H9 (cell line): ENCODE measurements at regions not wholly inside any gene's neighbourhood (a gene's known extent, or its start where the extent isn't known, plus 50 kb on each side); places are given as distances from the start of the nearest gene placed in this dataset.

Experiments
- DNase-seq: peaks from one replicate; pipeline ENCODE4 v3.0.0-alpha.2; 2017
- H2AFZ ChIP-seq: one replicate; pipeline ENCODE4 v1.6.1; 2013; ENCODE audit warnings: mild to moderate bottlenecking, low read length, control low read depth, moderate library complexity
- H2AK5ac ChIP-seq: 2 replicates; pipeline ENCODE4 v1.6.1; 2013; ENCODE audit warnings: low read length, control low read depth, mixed read lengths; ENCODE audit not compliant: insufficient read length
- H2BK120ac ChIP-seq: one replicate; pipeline ENCODE4 v1.6.1; 2013; ENCODE audit warnings: low read depth, mild to moderate bottlenecking, low read length, control low read depth, inconsistent platforms; ENCODE audit not compliant: poor library complexity, severe bottlenecking
- H2BK12ac ChIP-seq: 2 replicates; pipeline ENCODE4 v1.6.1; 2013; ENCODE audit warnings: low read length, control low read depth, mixed read lengths, low read depth; ENCODE audit not compliant: insufficient read length
- H2BK15ac ChIP-seq: 2 replicates; pipeline ENCODE4 v1.6.1; 2013; ENCODE audit warnings: low read depth, low read length, control low read depth
- H2BK20ac ChIP-seq: one replicate; pipeline ENCODE4 v1.6.1; 2013; ENCODE audit warnings: low read depth, mild to moderate bottlenecking, low read length, control low read depth, inconsistent platforms; ENCODE audit not compliant: poor library complexity, severe bottlenecking
- H2BK5ac ChIP-seq: 2 replicates; pipeline ENCODE4 v1.6.1; 2013; ENCODE audit warnings: low read length, control low read depth, mixed read lengths; ENCODE audit not compliant: insufficient read length
- H3K14ac ChIP-seq: 2 replicates; pipeline ENCODE4 v1.6.1; 2013; ENCODE audit warnings: low read length, control low read depth; ENCODE audit not compliant: insufficient read depth
- H3K18ac ChIP-seq: 2 replicates; pipeline ENCODE4 v1.6.1; 2013; ENCODE audit warnings: low read depth, mild to moderate bottlenecking, mixed read lengths, low read length, control low read depth; ENCODE audit not compliant: insufficient read length
- H3K23ac ChIP-seq: 2 replicates; pipeline ENCODE4 v1.6.1; 2013; ENCODE audit warnings: low read length, control low read depth, mixed read lengths, low read depth; ENCODE audit not compliant: insufficient read length
- H3K23me2 ChIP-seq: 2 replicates; pipeline ENCODE4 v1.6.1; 2013; ENCODE audit warnings: low read depth, mild to moderate bottlenecking, mixed read lengths, low read length, control low read depth; ENCODE audit not compliant: insufficient read length, poor library complexity, severe bottlenecking
- H3K27ac ChIP-seq: 2 replicates; pipeline ENCODE4 v1.5.1; 2013; ENCODE audit warnings: low read length, control low read depth, mixed read lengths, low read depth; ENCODE audit not compliant: insufficient read length
- H3K27me3 ChIP-seq: 2 replicates; pipeline ENCODE4 v1.6.1; 2013; ENCODE audit warnings: low read length, control low read depth, inconsistent platforms; ENCODE audit not compliant: insufficient read depth
- H3K4ac ChIP-seq: 2 replicates; pipeline ENCODE4 v1.6.1; 2013; ENCODE audit warnings: low read depth, mild to moderate bottlenecking, control low read depth, inconsistent platforms, low read length, moderate library complexity
- H3K4me1 ChIP-seq: 2 replicates; pipeline ENCODE4 v1.6.1; 2013; ENCODE audit warnings: low read length, control low read depth, inconsistent platforms; ENCODE audit not compliant: insufficient read depth
- H3K4me2 ChIP-seq: 2 replicates; pipeline ENCODE4 v1.6.1; 2013; ENCODE audit warnings: low read length, control low read depth, mixed read lengths; ENCODE audit not compliant: insufficient read length, insufficient read depth
- H3K56ac ChIP-seq: 2 replicates; pipeline ENCODE4 v1.6.1; 2013; ENCODE audit warnings: low read depth, mild to moderate bottlenecking, mixed read lengths, low read length, control low read depth; ENCODE audit not compliant: insufficient read length
- H3K79me1 ChIP-seq: 2 replicates; pipeline ENCODE4 v1.6.1; 2013; ENCODE audit warnings: low read depth, mild to moderate bottlenecking, moderate library complexity, low read length, control low read depth, inconsistent platforms; ENCODE audit not compliant: insufficient read depth, poor library complexity, severe bottlenecking
- H3K79me2 ChIP-seq: 2 replicates; pipeline ENCODE4 v1.6.1; 2013; ENCODE audit warnings: low read length, control low read depth, inconsistent platforms; ENCODE audit not compliant: insufficient read depth
- H3K9ac ChIP-seq: 2 replicates; pipeline ENCODE4 v1.6.1; 2013; ENCODE audit warnings: low read length, control low read depth, mixed read lengths; ENCODE audit not compliant: insufficient read length; ENCODE audit errors: extremely low read depth
- H3K9me3 ChIP-seq: one replicate; pipeline ENCODE4 v1.6.1; 2013; ENCODE audit warnings: low read depth, low read length, inconsistent platforms; ENCODE audit not compliant: control insufficient read depth
- H3T11ph ChIP-seq: one replicate; pipeline ENCODE4 v1.6.1; 2013; ENCODE audit warnings: mild to moderate bottlenecking, low read length, control low read depth, inconsistent platforms
- H4K20me1 ChIP-seq: one replicate; pipeline ENCODE4 v1.6.1; 2013; ENCODE audit not compliant: control insufficient read depth, insufficient read length, insufficient read depth
- H4K5ac ChIP-seq: 2 replicates; pipeline ENCODE4 v1.6.1; 2013; ENCODE audit warnings: low read depth, mild to moderate bottlenecking, mixed read lengths, low read length, control low read depth; ENCODE audit not compliant: insufficient read length
- H4K8ac ChIP-seq: replicated peaks from 2 replicates; pipeline ENCODE4 v1.6.1; 2013; ENCODE audit warnings: low read length, control low read depth, mixed read lengths, low read depth; ENCODE audit not compliant: insufficient read length
- H4K91ac ChIP-seq: 2 replicates; pipeline ENCODE4 v1.6.1; 2013; ENCODE audit warnings: low read depth, mild to moderate bottlenecking, moderate library complexity, mixed read lengths, low read length, control low read depth; ENCODE audit not compliant: insufficient read length
- H3K27ac Mint-ChIP-seq, 3 experiments: 2 replicates in 2 of 3; 3 replicates in 1 of 3; pipeline ENCODE4 v1.8.0; 2020 to 2021; ENCODE audit warnings: mixed read lengths in 3 of 3, mild to moderate bottlenecking in 1 of 3, moderate library complexity in 1 of 3
- H3K27me3 Mint-ChIP-seq: 2 replicates; pipeline ENCODE4 v1.8.0; 2021; ENCODE audit warnings: low read depth, mild to moderate bottlenecking, moderate library complexity, mixed read lengths
- H3K36me3 Mint-ChIP-seq, 3 experiments: 2 replicates in 2 of 3; 3 replicates in 1 of 3; pipeline ENCODE4 v1.8.0; 2020 to 2021; ENCODE audit warnings: low read depth in 3 of 3, mixed read lengths in 3 of 3; ENCODE audit not compliant: insufficient read depth in 1 of 3
- H3K4me1 Mint-ChIP-seq, 2 experiments: 2 replicates each; pipeline ENCODE4 v1.8.0; 2020; ENCODE audit warnings: mixed read lengths in 2 of 2
- H3K4me3 Mint-ChIP-seq, 2 experiments: 2 replicates in 1 of 2; 3 replicates in 1 of 2; pipeline ENCODE4 v1.8.0; 2020 to 2021; ENCODE audit warnings: mild to moderate bottlenecking in 2 of 2, mixed read lengths in 2 of 2, moderate library complexity in 1 of 2
- H3K9me3 Mint-ChIP-seq, 2 experiments: 2 replicates in 1 of 2; 3 replicates in 1 of 2; pipeline ENCODE4 v1.8.0; 2020; ENCODE audit warnings: mild to moderate bottlenecking in 2 of 2, mixed read lengths in 2 of 2, moderate library complexity in 1 of 2
- WGBS: extraction: QIAGEN DNeasy Blood & Tissue Kit; methylation state at CpG from one replicate; pipeline ENCODE4 v1.1.7; 2013; ENCODE audit warnings: missing lambda C conversion rate, low lambda C conversion rate, mixed read lengths; ENCODE audit not compliant: insufficient read length; ENCODE audit errors: extremely low coverage; 5-methylcytosine and 5-hydroxymethylcytosine counted together
- TF ChIP-seq, protein P1 (sequence below): fragments of 200-600 bp; sonication (generic); conservative IDR thresholded peaks from 3 replicates; pipeline ENCODE4 v1.8.0; 2021; ENCODE audit warnings: antibody characterized with exemption, mild to moderate bottlenecking

DNA sequence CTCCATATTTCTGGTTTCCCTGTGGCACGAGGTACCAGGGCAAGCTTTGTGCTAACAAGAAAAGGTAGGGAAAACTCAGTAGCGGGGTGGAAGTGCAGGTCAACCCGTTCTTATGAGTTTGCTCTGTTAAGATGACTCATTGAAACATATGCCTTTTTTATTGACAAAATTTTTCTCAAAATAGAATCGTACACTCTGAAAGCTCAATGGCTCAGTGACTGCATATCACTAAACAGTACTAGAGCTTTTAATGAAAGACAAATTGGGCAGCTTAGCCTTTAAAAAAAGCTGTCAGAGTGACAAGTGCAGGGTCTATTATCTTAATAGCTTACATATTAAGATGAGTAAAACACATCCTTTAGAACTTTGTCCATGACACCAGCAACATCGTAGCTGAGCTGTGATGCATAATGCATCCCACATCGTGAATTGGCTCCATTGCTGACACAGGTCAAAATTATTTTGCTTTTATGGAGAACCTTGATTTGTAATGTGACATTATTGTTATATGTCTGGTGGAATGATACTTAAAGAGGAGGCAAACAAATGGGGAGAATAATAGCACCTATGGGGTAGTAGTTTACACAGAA, 264.4 kb downstream of the ETV1 start:
- H3K79me2 ChIP-seq, result no peaks in the 10 kb centered on the region; the same call in 1 of the 2 replicates
- H3K36me3 Mint-ChIP-seq, result peaks cover 6 to 14% (median 8%) of the 10 kb centered on the region in 3 experiments; a peak in 6 of 7 replicates
- no peak for DNase-seq
- H3K27ac Mint-ChIP-seq, result no peak overlapping the region
- H3K9me3 ChIP-seq, result no peaks in the 10 kb centered on the region
- H3K14ac ChIP-seq, result no peak overlapping the region
- no peak overlapping the region for H3K4me3 Mint-ChIP-seq
- H3K4ac ChIP-seq, result no peak overlapping the region
- peaks cover 0 to 6% of the 10 kb centered on the region in 2 experiments; a peak in 2 of 4 replicates for H3K4me1 Mint-ChIP-seq
- H2BK120ac ChIP-seq, result no peak overlapping the region
- no peak overlapping the region for H2BK15ac ChIP-seq
- TF ChIP-seq, protein P1, sequence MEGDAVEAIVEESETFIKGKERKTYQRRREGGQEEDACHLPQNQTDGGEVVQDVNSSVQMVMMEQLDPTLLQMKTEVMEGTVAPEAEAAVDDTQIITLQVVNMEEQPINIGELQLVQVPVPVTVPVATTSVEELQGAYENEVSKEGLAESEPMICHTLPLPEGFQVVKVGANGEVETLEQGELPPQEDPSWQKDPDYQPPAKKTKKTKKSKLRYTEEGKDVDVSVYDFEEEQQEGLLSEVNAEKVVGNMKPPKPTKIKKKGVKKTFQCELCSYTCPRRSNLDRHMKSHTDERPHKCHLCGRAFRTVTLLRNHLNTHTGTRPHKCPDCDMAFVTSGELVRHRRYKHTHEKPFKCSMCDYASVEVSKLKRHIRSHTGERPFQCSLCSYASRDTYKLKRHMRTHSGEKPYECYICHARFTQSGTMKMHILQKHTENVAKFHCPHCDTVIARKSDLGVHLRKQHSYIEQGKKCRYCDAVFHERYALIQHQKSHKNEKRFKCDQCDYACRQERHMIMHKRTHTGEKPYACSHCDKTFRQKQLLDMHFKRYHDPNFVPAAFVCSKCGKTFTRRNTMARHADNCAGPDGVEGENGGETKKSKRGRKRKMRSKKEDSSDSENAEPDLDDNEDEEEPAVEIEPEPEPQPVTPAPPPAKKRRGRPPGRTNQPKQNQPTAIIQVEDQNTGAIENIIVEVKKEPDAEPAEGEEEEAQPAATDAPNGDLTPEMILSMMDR, result no peak
- no peak overlapping the region for H2BK20ac ChIP-seq
- no peak overlapping the region for H4K8ac ChIP-seq
- H2BK5ac ChIP-seq, result no peak overlapping the region
- H3K56ac ChIP-seq, result no peak overlapping the region
- H2BK12ac ChIP-seq, result no peak overlapping the region
- WGBS, result no CpG with 5 or more reads among the region's 6 CpGs
- no peak overlapping the region for H2AK5ac ChIP-seq
- H3K4me1 ChIP-seq, result no peaks in the 10 kb centered on the region
- H3K27me3 ChIP-seq, result no peaks in the 10 kb centered on the region
- H3K9me3 Mint-ChIP-seq, result peaks cover 4 to 12% of the 10 kb centered on the region in 2 experiments; a peak in 4 of 5 replicates
- no peak overlapping the region for H4K5ac ChIP-seq
- no peak overlapping the region for H3K18ac ChIP-seq
- H4K20me1 ChIP-seq, result no peaks in the 10 kb centered on the region
- no peaks in the 10 kb centered on the region for H3K27me3 Mint-ChIP-seq
- no peak overlapping the region for H2AFZ ChIP-seq
- H3K23ac ChIP-seq, result no peak overlapping the region
- no peak overlapping the region for H3T11ph ChIP-seq
- H3K27ac ChIP-seq, result no peak overlapping the region
- no peaks in the 10 kb centered on the region for H3K23me2 ChIP-seq
- H3K9ac ChIP-seq, result no peak overlapping the region
- H3K79me1 ChIP-seq, result peaks cover 2% of the 10 kb centered on the region
- no peak overlapping the region for H3K4me2 ChIP-seq
- no peak overlapping the region for H4K91ac ChIP-seq
